HG03520 (cell line): ENCODE measurements at regions not wholly inside any gene's neighbourhood (a gene's known extent, or its start where the extent isn't known, plus 50 kb on each side); places are given as distances from the start of the nearest gene placed in this dataset.

Experiments
- ATAC-seq: cut with Tn5 transposase; IDR thresholded peaks from one replicate; pipeline ENCODE4 v1.9.1; 2021; ENCODE audit warnings: mild to moderate bottlenecking, moderate library complexity; ENCODE audit not compliant: unreplicated experiment

DNA sequence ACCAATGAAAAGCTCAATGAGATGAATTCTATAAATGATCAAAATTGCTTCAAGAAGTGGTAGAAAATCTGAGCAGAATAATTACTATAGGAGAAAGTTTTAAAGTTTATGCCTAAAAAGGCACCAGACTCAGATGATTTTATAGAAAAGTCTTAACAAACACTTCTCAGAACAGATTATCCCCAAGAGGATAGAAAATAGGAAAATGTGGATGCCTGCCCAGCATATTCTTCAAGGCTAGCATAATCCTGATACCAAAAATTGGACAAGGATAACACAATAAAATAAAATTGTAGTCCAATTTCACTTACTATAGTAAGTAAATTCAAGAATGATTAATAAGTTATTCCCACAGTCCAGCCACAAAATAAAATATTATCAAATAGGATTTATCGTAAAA lies 397.0 kb downstream of the NR2F1-AS1 start:
- ATAC-seq = no peak

DNA sequence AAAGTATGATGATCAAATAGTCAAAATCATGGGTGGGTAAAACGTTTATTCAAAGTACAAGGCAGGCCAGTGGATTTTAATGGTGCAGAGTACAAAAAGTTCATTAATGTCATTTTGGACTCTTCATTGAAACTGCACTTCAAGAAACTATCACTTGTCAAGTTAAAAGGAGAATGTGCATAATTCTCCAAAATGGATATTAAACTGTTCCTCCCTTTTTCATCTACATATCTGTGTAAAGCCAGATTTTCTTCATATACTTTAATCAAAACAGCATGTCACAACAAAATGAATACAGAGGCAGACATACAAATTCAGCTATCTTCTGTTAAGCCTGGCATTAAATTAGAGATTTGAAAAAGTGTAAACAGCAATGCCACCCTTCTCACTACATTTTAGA lies 401.6 kb downstream of the NR2F1-AS1 start:
- no peak for ATAC-seq

DNA sequence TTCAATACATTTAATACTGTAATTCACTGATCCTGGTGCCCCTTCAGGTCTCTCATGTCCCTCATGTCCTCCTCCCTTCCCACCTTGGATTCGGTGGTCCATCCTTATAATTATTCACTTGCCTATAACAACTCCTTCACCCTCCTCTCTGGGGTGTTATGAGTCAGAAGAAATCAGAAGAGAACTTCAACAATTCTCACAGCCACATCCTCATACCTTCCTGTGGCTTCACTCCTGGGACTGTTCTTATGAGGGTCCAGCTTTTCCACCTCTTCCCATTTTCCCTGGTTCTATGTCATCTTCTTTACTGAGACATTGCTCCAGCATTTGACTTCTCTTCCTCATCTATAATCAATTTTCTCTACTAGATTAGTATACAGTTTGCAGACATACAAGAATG lies 406.1 kb downstream of the NR2F1-AS1 start:
- no peak for ATAC-seq

DNA sequence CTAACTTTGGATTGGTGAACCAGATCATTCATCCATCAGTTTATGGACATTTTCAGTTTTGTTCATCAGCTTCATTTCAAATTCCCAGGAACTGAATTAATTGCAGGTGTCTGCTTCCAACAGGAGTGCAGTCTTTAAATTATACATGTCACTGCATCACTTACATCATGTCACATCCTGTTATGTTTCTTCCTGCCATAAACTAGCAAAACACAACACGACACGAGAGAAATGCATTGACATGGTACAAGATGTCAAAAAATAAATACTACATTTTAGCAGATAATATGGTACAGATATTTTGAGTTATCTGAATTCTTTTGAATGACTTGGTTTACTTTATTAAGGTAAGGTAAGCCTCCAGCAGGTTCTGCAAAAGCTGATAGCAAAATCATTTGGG lies 415.5 kb downstream of the NR2F1-AS1 start:
- no peak for ATAC-seq

DNA sequence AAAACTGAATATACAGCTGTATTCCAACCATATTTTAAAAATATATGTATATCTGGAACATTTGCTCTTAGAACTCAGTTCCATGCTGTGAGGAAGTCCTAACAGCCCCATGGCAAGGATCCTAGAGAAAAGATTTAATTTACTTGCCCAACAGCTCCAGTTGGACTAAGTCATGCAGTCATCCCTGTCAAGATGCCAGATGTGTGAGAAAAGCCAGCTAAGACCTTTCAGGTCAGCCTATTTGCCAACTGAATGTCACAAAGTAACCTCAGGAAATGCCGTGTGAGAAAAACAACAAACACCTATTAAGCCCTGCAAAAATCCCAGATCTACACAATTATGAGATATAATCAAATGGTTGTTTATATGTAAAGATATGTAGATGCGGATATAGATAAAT lies 416.3 kb downstream of the NR2F1-AS1 start:
- ATAC-seq = no peak

DNA sequence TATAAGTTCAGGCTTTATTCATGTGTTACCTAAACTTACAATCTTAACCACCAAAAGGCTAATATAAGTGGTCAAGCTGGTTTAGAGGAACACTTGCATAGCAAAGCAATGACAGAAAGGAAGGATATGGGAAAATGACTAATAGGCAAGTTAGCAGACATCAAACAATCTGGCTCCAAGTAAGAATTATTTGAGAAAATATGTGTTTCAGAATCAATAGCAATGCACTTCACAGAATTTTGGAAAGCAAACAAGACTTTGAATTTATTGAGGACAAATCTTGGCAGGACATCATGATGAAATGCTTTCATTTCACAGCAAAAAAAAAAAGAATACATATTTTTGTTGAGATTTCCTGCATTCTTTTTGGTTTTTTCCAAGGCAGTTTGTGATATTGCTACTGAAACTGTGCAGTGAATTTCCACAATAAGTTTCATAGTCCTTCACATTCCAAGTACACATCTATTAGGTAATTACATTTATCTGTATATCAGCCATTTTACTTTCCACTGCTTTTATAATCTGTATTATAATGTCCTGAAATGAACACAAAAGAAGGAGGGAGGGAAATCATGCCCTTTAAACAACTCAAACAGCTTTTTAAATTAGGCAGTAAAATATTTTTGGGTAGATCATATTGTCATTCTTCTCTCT lies 417.9 kb downstream of the NR2F1-AS1 start:
- no peak for ATAC-seq

DNA sequence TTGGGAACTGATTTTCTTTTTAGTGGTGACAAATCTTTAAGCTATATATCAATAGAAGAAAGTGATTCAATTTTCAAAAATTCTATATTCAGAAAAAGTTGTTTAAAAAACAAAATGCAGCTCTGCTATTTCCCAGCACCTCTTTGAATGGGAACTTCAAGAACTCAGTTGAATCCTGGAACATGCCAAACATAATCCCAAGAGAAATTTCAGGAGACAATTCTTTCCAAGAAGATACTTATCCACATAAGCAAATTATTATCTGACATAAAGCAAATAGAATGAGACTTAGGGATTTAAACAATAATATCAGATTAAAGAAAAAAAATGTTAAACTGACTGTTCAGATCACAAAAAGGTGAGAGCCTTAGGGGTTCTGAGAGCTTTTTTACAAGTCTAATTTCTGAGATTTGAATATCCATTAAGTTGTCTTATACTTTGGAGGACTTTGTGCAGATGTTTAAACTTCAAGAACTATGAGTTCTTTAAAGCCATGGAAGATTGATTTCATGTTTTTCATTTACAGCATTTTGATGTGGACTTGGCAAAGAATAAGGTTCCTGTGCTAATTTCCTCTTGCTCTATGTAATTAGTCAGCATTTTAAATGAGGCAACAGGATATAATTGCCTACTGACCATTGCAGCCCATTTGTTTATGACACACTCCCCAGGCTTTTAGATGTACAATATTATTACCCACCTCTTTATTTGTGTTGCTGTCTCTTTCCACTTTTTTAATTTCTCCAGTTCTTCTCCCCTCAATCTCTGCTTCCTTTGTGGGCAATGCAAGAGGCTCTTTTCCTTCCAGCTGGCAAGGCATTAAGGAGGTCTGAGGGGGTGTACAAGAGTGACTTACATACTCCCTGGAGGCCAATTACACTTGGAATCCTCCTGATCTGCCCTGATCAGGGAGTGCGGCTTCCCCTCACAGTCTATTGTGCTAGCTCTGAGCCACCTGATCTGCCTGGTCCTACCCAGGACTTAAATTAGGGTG lies 419.1 kb downstream of the NR2F1-AS1 start:
- no peak for ATAC-seq

DNA sequence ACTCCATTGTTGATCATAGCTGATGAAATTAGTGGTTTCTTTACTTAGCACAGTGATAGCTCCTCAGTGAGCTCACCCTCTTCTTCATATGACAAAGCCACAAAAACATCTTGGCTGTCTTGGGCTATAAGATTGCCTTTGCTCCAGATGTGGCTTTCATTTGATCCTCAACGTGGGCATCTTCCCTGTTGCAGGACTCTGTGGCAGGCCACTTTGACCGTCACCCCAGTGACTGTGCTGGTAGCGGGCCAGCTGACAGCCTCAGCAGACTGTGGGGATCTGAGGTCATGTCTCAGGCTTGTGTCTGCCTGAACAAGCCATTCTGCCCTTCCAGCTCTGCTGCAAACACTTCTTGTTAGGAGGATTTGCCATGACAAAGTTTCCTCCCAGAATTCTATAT lies 422.2 kb downstream of the NR2F1-AS1 start:
- no peak for ATAC-seq

DNA sequence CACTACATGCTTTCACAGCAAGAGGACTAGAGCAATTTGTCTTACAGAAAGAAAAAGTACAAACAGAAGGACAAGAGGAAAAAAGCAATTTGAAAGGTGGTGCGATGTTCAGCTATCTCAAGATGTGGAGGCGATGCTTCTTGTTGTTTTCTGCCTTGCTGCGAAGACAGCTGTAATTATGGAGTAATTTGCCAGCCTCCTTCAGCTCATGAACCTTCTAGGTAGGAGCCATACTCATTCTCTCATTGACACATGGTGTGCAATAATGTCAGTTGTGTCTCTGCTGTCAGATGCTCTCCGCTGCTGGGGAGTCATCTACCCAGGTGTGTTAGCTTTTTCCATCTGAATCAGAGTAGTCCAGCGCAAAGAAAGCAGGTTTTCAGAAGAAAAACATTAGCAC lies 424.5 kb downstream of the NR2F1-AS1 start:
- no peak for ATAC-seq

DNA sequence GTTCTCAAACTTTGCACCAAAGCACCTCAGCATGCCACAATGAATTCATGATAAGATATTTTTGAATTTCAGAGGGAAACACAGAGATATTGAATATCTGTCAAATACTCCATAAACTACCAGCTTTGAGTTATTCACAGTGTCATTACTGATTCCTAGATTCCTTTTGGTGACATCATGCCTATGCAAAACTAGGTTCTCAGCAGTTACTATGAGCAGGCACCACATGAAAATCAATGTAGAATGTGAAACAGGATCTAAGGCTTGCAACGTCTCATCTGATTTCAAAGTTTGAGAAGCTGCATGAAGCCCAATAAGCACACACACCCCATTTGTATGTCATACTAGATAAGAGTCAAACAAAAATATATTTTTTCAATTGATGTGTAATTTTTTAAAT lies 426.5 kb downstream of the NR2F1-AS1 start:
- ATAC-seq = no peak

DNA sequence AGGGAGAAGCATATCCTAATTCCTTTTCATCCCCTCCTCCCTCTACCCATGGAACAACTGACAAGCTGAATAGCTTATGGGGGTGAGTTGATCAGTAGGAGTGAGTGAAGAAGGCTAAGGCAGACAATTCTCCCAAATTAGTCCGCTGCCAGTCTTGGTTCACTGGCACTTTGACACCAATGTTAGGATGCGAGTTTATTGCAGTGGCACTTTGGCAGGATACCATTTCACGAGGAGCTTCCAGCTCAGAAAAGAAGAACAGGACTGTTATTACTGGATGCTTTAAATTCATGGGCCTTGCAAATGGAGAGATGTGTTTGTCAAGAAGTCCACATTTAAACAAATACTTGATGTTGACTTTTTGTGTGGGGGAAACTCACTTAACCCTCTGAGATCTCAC lies 427.6 kb downstream of the NR2F1-AS1 start:
- ATAC-seq = no peak

DNA sequence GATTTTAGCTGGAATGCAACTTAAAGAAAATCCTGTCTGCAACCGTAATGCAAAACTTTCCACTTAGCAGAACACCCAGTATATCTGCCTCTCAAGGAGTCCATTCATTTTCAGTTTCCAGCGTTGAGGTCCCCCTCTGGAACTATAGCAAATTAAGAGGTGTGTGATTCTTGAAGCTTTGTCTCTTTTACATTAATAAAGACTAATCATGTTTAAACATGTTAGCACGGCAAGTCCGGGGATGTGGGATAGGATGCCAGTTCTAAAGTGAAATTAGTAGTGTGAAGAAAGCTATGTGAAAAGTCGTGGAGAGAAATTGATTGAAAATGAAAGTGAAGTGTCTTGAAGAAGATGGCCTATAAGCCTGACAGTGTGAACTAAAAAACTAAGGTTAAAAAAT lies 429.1 kb downstream of the NR2F1-AS1 start:
- ATAC-seq = no peak

DNA sequence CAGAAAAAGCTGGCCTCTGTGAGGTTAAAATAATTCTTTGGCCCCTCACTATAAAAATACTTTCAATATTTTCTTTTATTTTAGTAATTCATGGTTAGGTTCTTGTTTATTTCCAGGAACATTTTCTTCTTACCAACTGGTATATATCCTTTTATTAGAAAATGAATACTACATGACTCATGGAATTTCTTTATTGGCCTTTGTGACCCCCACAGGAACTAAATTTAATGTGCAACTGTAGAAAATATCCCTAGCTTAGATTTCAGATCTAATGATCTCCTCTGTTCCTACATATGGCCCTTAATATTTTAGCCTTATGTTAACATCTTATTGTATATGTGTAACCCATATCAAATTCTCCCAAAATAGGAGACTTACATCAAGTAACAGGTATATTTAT lies 429.9 kb downstream of the NR2F1-AS1 start:
- no peak for ATAC-seq

DNA sequence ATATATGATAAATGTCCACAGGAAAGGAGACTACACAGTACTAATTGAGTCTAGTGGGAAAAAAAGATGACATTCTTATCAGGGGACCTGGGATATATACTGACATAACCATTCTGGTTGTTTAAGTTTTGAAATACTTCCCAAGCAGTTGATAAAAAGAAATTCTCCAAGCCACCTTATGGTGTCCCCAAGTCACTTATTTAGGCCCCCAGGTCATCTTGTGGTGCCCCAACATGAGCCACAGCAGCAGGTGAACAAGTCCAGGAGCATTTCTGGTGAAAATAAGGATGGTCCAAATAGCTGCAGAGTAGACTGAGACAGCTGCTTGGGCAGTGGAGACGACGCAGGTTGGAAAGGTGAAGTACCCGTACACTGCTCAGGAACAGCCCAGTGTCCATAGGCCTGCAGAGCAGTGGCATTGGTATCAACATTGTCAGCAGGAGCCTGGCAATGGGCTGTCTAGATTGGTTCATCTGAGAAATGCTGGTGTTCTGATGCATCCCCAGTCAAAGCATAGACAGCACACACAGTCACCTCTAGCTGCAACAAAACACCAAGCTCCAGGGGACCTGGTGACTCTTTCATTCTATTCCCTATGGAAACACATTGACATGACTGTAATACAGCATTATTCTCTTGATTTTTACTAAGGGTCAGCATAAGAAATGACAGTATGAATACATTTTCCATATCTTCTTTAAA lies 430.6 kb downstream of the NR2F1-AS1 start:
- no peak for ATAC-seq

DNA sequence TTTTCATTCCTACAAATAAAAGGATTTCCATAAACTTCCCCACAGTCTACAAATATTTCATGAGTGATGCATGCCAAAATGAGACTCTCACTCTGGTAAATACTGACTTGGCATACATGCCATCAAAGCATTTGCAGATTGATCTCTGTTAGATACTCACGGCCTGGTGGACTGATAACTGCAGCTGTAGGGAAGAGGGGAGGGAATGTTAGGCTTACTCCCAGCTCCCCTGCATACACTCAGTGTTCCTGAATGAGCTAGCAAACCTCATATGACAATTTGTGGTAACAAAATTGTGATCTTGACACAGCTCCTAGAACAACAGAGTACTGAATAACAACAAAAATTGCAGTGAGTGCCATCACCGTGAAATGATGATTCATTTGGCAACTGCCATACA lies 435.3 kb downstream of the NR2F1-AS1 start:
- ATAC-seq = no peak

DNA sequence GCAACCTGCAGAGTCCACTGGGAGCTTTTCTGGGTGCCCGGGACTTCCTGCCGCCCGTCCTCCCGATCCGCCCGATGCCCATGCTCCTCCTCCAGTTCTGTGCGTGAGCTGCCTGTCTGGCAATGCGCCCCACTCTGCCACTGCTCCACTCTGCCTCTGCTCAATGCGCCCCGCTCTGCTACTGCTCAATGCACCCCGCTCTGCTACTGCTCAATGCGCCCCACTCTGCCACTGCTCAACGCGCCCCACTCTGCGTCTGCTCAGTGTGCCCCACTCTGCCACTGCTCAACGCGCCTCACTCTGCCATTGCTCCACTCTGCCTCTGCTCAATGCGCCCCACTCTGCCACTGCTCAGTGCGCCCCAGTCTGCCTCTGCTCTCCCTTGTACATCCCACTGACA lies 436.0 kb downstream of the NR2F1-AS1 start:
- ATAC-seq = no peak

DNA sequence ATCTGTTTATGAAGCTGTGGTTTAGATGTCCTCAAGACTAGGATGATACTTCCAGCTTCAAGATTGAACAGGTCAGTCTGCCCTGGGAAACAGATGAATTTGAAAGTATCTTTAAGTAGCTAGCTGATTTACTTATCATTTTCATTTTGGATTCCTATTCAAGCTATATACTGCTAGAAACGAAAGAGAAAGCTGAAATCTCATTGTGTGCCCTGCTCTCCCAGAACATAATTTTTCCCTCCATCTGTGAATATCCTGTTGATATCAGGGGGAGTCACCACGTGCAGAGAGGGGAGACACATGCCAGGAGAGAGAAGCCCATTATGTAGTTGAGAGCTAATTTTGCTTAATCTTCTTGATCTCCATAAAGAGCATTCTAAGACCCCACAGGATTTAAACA lies 439.1 kb downstream of the NR2F1-AS1 start:
- no peak for ATAC-seq

DNA sequence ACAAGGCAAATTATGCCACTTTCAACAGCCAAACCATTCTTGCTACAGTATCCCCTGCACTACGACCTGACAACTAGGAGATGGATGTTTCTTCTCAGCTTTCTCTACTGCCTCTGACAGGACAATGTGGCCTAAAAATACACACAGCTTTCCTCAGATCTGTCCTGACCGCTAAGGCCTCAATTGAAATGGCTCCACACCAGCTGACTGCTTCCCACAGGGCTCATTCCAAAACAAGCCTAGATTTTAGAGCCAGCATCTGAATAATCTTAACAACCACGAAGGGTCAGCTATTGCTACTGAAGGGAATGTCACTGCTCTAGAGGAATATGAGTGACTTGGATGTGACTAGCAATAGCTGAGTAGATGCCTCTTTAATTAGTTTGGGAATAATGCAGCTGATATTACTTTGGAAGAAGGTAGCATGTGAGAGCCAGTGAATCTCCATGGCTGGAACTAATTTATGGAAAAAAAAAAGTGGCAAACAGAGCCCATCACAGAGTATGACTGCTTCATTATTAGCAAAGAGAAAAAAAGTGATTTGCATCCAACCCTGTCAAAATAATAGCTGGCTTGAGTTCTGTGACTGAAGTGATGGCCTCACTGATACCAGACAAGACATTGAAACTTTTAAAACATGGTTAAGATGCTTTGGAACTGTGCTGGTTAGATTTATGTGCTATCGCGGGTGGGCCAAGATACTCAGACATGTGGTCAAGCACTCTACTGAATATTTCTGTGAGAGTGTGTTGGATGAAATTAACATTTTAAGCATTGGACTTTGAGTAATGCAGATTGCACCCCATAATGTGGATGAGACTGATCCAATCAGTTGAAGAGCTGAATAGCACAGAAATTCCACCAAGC lies 450.2 kb downstream of the NR2F1-AS1 start:
- ATAC-seq = no peak

DNA sequence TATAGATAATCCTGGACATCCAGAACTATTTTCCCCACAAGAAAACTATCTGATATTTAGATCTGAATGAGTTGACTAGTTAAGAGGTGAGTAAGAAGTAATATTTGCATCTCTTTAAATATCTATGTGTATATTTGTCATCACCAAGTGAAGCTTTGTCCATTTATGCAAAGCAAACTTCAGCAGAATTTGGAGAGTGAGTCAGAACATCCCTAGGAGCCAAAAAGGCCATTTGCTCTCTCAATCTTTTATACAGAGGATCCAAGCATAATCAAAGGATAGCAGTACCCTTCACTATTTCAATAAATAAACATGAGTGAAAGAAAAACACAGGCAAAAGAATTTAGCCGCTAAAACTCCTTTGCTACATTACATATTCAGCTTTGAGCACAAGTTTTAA lies 454.4 kb downstream of the NR2F1-AS1 start:
- ATAC-seq = no peak

DNA sequence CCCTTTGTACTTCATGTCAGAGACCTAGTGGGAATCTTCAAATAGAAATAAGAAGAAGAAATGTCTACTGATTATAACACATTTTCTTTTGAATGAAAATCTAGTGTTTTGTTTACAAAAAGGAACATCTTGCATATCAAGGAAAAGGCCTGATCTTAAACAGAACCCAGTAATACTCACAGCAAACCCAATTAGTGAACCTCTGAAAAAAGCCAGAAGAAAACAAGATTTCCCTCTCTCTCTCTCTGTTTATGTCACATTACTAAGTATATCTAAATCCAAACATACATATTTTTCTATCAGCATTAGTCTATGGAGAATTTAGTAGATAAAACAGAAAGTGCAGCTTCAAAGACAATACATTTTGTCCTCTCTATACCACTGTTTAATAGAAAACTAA lies 457.9 kb downstream of the NR2F1-AS1 start:
- no peak for ATAC-seq

DNA sequence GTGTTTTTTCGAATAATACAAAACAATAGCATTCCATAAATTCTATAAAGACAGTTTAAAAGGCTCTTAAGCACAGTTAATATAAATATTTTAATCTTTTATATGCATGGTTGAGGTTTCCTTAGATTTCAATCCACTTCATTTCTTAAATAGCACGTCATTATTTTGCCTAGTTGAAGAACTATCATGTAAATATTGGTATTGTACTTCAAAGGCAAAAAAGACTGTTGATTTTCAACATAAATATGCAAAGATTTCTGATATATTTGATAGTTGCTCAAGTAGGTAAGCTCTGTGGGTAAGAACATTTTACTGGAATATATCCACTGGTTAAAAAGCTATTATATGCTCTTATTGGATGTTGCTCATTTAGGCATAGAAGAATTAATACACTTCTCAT lies 458.6 kb downstream of the NR2F1-AS1 start:
- no peak for ATAC-seq
